ENCODE measurements at regions not wholly inside any gene's neighbourhood (a gene's known extent, or its start where the extent isn't known, plus 50 kb on each side); places are given as distances from the start of the nearest gene placed in this dataset.

GRCh38 chr13:87003265-87003664 lies 667.9 kb upstream of the SLITRK5 start:
- TF ChIP-seq ZNF512 (CRISPR knock-in tag; IDR thresholded peaks at IDR 0.05; ENCODE audit: borderline replicate concordance) (no peak), SOX15 (CRISPR knock-in tag; IDR thresholded peaks at IDR 0.05) (no peak), NR1H2 (CRISPR knock-in tag; IDR thresholded peaks at IDR 0.05) (no peak), ATF1 (CRISPR knock-in tag; IDR thresholded peaks at IDR 0.05) (no peak), JAZF1 (CRISPR knock-in tag; IDR thresholded peaks at IDR 0.05) (no peak), IRF1 (CRISPR knock-in tag; IDR thresholded peaks at IDR 0.05) (no peak), MLX (CRISPR knock-in tag; IDR thresholded peaks at IDR 0.05) (no peak), ZNF396 (CRISPR knock-in tag; IDR thresholded peaks at IDR 0.05; ENCODE audit: borderline replicate concordance) (no peak), ZNF281 (CRISPR knock-in tag; IDR thresholded peaks at IDR 0.05) (no peak), CBFB (CRISPR knock-in tag; IDR thresholded peaks at IDR 0.05; ENCODE audit: low read depth) (no peak), USF1 (CRISPR knock-in tag; IDR thresholded peaks at IDR 0.05) (no peak)
- DNase-seq (ENCODE audit: low spot score) (no peak), ATAC-seq (no peak)
- H3K4me1 Mint-ChIP-seq, result no peaks in the 10 kb centered on the region
- H3K4me3 Mint-ChIP-seq, result no peak overlapping the region
- ChIA-PET CTCF (no interaction called here), POLR2A (no interaction called here)
- H3K36me3 Mint-ChIP-seq, result no peaks in the 10 kb centered on the region
- no peak overlapping the region for H3K27ac Mint-ChIP-seq
- H3K27me3 Mint-ChIP-seq (ENCODE audit: low read depth), result no peaks in the 10 kb centered on the region
- H3K9me3 Mint-ChIP-seq, result peaks cover 18% of the 10 kb centered on the region

GRCh38 chr13:87005511-87005910 lies 665.7 kb upstream of the SLITRK5 start:
- POLR2A ChIA-PET, result no interaction called here

More at GRCh38 chr13:87005511-87005910, 665.7 kb upstream of the SLITRK5 start:
- CTCF ChIA-PET, result no interaction called here
- no peak for DNase-seq (ENCODE audit: low spot score)
- Mint-ChIP-seq H3K27ac (no peak overlapping the region), H3K4me1 (no peaks in the 10 kb centered on the region), H3K27me3 (ENCODE audit: low read depth) (no peaks in the 10 kb centered on the region), H3K36me3 (peaks cover 14% of the 10 kb centered on the region), H3K9me3 (peaks cover 18% of the 10 kb centered on the region), H3K4me3 (no peak overlapping the region)
- ATAC-seq, result no peak
- TF ChIP-seq ZNF219 (CRISPR knock-in tag; IDR thresholded peaks at IDR 0.05; ENCODE audit: borderline replicate concordance), result no peak
- no peak for TF ChIP-seq ZNF121 (CRISPR knock-in tag; IDR thresholded peaks at IDR 0.05)
- TF ChIP-seq GRHL2 (CRISPR knock-in tag; IDR thresholded peaks at IDR 0.05; ENCODE audit: insufficient replicate concordance, severe bottlenecking), result no peak
- TF ChIP-seq HMGXB4 (CRISPR knock-in tag; IDR thresholded peaks at IDR 0.05), result no peak
- no peak for TF ChIP-seq ELF4 (CRISPR knock-in tag; IDR thresholded peaks at IDR 0.05; ENCODE audit: low read depth)
- TF ChIP-seq CREB1 (CRISPR knock-in tag; IDR thresholded peaks at IDR 0.05), result no peak
- no peak for TF ChIP-seq SMAD4 (CRISPR knock-in tag; IDR thresholded peaks at IDR 0.05)
- TF ChIP-seq KAT7 (CRISPR knock-in tag; IDR thresholded peaks at IDR 0.05; ENCODE audit: borderline replicate concordance), result no peak
- TF ChIP-seq ZNF232 (CRISPR knock-in tag; IDR thresholded peaks at IDR 0.05), result no peak
- TF ChIP-seq FOXK1 (CRISPR knock-in tag; IDR thresholded peaks at IDR 0.05), result no peak
- no peak for TF ChIP-seq TEAD4 (CRISPR knock-in tag; IDR thresholded peaks at IDR 0.05)

Data from WTC11 (cell line).